ENCODE measurements at regions not wholly inside any gene's neighbourhood (a gene's known extent, or its start where the extent isn't known, plus 50 kb on each side); places are given as distances from the start of the nearest gene placed in this dataset.

GRCh38 chr1:68955424-68955823, 458.5 kb upstream of the DEPDC1 start:
- Histone ChIP-seq H3K36me3 (ENCODE audit: insufficient read depth, low read length) (no peaks in the 10 kb centered on the region), H3K9me2 (ENCODE audit: low read depth, low read length) (no peaks in the 10 kb centered on the region), H3K79me2 (ENCODE audit: insufficient read depth, low read length) (no peaks in the 10 kb centered on the region), H3F3A (ENCODE audit: insufficient read depth, low read length) (no peaks in the 10 kb centered on the region), H4K20me1 (ENCODE audit: insufficient read depth, low read length) (no peaks in the 10 kb centered on the region), H3K27ac (ENCODE audit: low read depth, low read length, poor library complexity, severe bottlenecking) (no peak overlapping the region), H3K4me1 (ENCODE audit: insufficient read depth, low read length, severe bottlenecking) (no peaks in the 10 kb centered on the region), H3K4me2 (ENCODE audit: low read length) (no peak overlapping the region), H3K4me3 (ENCODE audit: low read depth, low read length, poor library complexity, severe bottlenecking) (no peak overlapping the region), H3K9ac (ENCODE audit: low read length) (no peak overlapping the region), H3K27me3 (ENCODE audit: insufficient read depth, low read length) (no peaks in the 10 kb centered on the region), H3K9me3 (ENCODE audit: low read length) (no peaks in the 10 kb centered on the region), H2AFZ (ENCODE audit: low read length) (no peak overlapping the region)
- TF ChIP-seq, protein P1, sequence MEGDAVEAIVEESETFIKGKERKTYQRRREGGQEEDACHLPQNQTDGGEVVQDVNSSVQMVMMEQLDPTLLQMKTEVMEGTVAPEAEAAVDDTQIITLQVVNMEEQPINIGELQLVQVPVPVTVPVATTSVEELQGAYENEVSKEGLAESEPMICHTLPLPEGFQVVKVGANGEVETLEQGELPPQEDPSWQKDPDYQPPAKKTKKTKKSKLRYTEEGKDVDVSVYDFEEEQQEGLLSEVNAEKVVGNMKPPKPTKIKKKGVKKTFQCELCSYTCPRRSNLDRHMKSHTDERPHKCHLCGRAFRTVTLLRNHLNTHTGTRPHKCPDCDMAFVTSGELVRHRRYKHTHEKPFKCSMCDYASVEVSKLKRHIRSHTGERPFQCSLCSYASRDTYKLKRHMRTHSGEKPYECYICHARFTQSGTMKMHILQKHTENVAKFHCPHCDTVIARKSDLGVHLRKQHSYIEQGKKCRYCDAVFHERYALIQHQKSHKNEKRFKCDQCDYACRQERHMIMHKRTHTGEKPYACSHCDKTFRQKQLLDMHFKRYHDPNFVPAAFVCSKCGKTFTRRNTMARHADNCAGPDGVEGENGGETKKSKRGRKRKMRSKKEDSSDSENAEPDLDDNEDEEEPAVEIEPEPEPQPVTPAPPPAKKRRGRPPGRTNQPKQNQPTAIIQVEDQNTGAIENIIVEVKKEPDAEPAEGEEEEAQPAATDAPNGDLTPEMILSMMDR (IDR thresholded peaks at IDR 0.05; ENCODE audit: low read length): no peak
- no peak for TF ChIP-seq EZH2 (IDR thresholded peaks at IDR 0.05; ENCODE audit: borderline replicate concordance, low read length)

GRCh38 chr1:68958958-68959357, 462.1 kb upstream of the DEPDC1 start:
- H3K4me2 ChIP-seq (ENCODE audit: low read length): no peak overlapping the region
- TF ChIP-seq, protein P1 (IDR thresholded peaks at IDR 0.05; ENCODE audit: low read length): no peak
- TF ChIP-seq EZH2 (IDR thresholded peaks at IDR 0.05; ENCODE audit: borderline replicate concordance, low read length): no peak

GRCh38 chr1:68959461-68960030, 462.7 kb upstream of the DEPDC1 start:
- TF ChIP-seq EZH2 (IDR thresholded peaks at IDR 0.05; ENCODE audit: borderline replicate concordance, low read length): no peak
- TF ChIP-seq, protein P1 (IDR thresholded peaks at IDR 0.05; ENCODE audit: low read length): no peak
- Histone ChIP-seq H3K9me3 (ENCODE audit: low read length) (no peaks in the 10 kb centered on the region), H3F3A (ENCODE audit: insufficient read depth, low read length) (no peaks in the 10 kb centered on the region), H3K79me2 (ENCODE audit: insufficient read depth, low read length) (no peaks in the 10 kb centered on the region), H4K20me1 (ENCODE audit: insufficient read depth, low read length) (no peaks in the 10 kb centered on the region), H3K36me3 (ENCODE audit: insufficient read depth, low read length) (no peaks in the 10 kb centered on the region), H3K27ac (ENCODE audit: low read depth, low read length, poor library complexity, severe bottlenecking) (no peak overlapping the region), H2AFZ (ENCODE audit: low read length) (no peak overlapping the region), H3K4me1 (ENCODE audit: insufficient read depth, low read length, severe bottlenecking) (no peaks in the 10 kb centered on the region), H3K4me3 (ENCODE audit: low read depth, low read length, poor library complexity, severe bottlenecking) (no peak overlapping the region), H3K9ac (ENCODE audit: low read length) (no peak overlapping the region), H3K4me2 (ENCODE audit: low read length) (no peak overlapping the region), H3K27me3 (ENCODE audit: insufficient read depth, low read length) (no peaks in the 10 kb centered on the region), H3K9me2 (ENCODE audit: low read depth, low read length) (no peaks in the 10 kb centered on the region)

More at GRCh38 chr1:68958958-68959357, 462.1 kb upstream of the DEPDC1 start:
- Histone ChIP-seq H3K9me3 (ENCODE audit: low read length) (no peaks in the 10 kb centered on the region), H4K20me1 (ENCODE audit: insufficient read depth, low read length) (no peaks in the 10 kb centered on the region), H3K9ac (ENCODE audit: low read length) (no peak overlapping the region), H3K9me2 (ENCODE audit: low read depth, low read length) (no peaks in the 10 kb centered on the region), H3K27ac (ENCODE audit: low read depth, low read length, poor library complexity, severe bottlenecking) (no peak overlapping the region), H3K79me2 (ENCODE audit: insufficient read depth, low read length) (no peaks in the 10 kb centered on the region), H3K4me1 (ENCODE audit: insufficient read depth, low read length, severe bottlenecking) (no peaks in the 10 kb centered on the region), H3K4me3 (ENCODE audit: low read depth, low read length, poor library complexity, severe bottlenecking) (no peak overlapping the region), H2AFZ (ENCODE audit: low read length) (no peak overlapping the region), H3K27me3 (ENCODE audit: insufficient read depth, low read length) (no peaks in the 10 kb centered on the region), H3K36me3 (ENCODE audit: insufficient read depth, low read length) (no peaks in the 10 kb centered on the region), H3F3A (ENCODE audit: insufficient read depth, low read length) (no peaks in the 10 kb centered on the region)
